NCI-H2171 treated with DMSO at 0.1 percent for 48 hours (cell line): ENCODE measurements at regions not wholly inside any gene's neighbourhood (a gene's known extent, or its start where the extent isn't known, plus 50 kb on each side); places are given as distances from the start of the nearest gene placed in this dataset.
"Not testable (repeated sequence)": the region's sequence is repeated elsewhere in the genome, so short reads cannot be mapped to it uniquely, and the experiment has no call there.

Experiments
- DNase-seq: peaks from one replicate; lab custom pipeline; 2025; lab: John Stamatoyannopoulos, UW

DNA sequence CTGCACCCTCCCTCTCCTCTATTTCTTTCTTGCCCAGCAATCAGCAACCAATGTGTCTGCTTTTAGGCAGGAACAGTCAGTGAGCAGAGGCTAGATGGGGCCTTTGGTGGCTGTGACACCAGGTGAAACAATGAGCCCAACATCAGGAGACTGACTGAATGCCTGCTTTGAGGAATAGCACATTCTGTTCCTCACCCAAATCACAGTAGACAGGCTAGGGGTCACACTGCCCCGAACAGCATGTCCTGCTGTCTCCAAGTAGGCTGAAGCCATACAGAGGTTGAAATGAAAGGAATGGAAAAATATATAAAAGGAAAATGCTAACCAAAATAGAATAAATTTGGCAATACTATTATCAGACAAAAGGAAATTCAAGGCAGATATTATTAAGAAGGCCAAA lies 122.5 kb upstream of the GDNF start:
- DNase-seq, result no peak

DNA sequence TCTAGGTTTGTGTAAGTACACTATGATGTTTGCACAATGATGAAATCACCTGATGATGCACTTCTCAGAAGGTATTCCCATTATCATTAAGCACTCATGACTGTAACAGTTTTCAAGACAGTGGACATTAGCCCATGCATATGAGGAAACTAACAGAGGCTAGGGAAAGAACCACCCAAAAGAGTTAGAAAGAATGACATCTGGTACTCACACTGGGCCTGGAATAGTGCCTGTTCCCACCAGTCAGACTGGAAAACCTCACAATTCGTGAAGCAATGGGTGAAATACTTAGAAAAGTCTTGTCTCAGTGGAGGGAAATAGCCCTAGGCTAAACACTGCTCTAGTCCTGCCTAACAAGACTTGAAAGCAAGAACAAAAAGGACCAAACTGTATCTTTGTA lies 117.4 kb upstream of the GDNF start:
- no peak for DNase-seq

DNA sequence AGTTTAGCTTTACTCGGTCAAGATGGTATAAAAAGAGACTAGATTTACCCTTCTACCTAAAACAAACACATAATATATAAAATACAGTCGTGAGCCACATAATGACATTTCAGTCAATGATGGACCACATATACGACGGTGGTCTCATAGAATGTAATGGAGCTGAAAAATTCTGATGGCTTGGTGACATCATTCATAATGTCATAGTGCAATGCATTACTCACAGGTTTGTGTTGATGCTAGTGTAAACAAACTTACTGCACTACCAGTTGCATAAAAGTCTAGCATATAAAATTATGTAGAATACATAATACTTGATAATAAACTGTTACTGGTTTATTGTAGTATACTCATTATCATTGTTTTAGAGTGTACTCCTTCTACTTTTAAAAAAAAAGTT lies 115.9 kb upstream of the GDNF start:
- no peak for DNase-seq

DNA sequence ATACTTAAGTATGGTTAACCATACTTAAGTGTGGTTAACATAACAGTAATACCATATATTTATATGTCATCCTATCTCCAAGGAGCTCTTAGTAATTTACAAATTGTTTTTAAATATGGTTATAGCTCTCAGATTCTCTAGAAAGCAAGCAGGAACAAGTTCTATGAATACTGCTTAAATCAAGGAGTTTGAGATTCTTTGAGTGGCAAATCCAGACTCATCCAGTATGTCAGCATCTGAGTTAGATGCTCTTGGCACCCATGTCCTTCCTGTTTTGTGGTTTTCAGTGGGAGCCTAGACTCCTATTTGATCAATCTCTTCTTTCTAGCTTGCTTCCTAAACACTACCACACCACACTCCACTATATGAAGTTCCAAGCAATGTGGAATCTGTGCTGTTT lies 114.7 kb upstream of the GDNF start:
- no peak for DNase-seq

DNA sequence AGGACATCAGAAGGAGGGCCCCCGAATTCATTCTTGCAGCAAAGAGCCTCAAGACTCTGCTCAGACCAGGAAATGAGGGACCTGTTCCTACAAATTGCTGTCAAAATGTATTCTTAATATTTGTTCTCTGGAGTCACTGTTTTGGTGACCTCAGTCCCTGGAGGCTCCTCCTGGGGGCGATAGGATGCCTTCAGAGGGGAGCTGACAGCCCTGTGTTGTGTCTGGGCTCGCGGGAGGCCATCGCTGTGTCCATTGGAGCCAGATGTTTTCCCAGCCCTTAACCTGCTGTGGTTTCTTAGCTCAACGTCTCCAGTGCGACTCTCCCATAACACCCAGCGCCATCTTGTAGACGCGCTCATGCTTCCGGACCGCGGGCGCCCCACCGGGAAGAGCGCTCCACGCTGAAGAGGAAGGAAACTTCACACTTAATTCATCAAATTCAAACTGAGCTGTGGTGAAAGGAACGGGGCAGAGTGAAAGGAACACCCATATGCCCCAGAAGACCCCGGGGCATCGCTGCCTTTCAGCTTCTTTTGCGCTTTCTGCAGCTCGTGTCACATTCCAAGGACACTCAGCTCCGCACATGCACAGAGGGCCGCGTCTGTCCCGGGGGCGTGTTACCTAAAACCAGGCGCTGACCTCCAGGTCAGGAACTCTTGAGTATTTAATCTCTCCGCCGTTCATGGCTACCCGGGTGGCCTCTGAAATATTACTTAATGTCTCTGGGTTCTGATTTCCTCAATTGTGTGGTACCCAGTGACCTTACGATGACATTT lies 112.3 kb upstream of the GDNF start:
- DNase-seq, result no peak

DNA sequence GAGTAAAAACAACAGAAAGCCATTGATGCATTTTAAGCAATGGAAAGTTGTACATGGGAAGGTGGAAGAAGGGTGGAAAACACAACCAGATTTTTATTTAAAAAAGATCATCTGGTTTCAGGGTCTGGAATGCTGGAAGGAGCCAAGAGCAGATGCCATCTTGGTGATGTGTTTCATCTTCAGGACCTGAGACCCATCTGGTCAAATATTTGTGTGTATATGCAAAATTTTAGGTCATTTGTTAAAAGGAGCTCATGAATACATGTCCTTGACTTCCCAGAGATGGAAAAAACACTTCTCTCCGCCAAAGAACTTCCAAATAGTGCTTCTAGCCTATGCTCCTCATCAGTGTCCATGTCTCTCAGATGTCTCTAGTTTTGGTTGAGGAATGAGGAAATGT lies 110.6 kb upstream of the GDNF start:
- no peak for DNase-seq

DNA sequence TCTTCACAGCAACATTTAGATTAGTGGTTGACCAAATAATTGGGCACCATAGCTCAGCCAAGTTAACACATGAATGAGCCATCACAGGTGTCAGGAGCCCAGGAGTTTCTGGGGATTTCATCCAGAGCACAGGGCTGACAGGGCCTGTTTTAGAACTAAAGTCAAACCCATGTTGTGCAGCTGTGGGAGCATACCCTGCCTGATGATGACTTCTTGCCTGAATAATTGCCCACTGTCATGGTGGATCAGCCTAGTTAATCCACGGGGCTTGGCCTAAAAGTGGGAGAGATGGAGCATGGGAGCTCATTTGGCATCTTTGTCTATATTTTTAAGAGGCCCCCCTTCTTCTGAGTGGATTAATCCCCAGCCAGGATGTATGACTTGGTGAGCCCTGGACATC lies 105.6 kb upstream of the GDNF start:
- no peak for DNase-seq

DNA sequence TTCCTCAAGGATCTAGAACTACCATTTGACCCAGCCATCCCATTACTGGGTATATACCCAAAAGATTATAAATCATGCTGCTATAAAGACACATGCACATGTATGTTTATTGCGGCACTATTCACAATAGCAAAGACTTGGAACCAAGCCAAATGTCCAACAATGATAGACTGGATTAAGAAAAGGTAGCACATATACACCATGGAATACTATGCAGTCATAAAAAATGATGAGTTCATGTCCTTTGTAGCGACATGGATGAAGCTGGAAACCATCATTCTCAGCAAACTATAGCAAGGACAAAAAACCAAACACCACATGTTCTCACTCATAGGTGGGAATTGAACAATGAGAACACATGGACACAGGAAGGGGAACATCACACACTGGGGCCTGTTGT lies 103.3 kb upstream of the GDNF start:
- DNase-seq, result not testable (repeated sequence)

DNA sequence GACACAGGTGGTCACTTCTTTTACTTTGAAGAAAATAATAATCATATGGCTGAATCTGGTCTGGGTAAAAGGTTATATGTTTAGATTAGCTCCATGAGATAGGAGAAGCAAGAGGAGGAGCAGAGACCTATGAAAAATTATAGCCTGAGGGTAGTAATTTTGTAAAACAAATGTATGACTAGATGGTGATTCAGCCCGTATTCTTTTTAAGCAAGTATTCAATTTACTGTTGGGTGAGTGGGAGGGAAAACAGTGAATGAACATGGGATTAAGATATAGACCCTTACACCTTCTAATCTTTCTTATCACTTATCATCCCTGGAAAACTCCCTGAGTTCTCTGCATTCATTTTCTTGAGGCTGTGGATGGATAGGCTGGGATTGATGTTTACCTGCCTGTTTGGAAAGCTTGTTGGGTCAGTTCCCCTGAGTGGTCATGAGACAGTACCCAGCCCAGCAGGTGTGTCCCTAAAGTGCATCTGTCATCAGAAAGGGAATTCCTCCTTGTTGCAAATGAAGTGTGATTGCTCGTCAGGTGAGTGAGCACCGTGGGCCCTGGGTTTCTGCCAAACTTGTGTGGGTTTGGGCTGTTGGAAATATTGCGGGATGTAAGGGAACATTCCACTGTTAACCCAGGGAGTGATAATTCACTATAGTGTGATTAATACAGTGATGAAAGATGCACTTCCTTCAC lies 101.2 kb upstream of the GDNF start:
- no peak for DNase-seq

DNA sequence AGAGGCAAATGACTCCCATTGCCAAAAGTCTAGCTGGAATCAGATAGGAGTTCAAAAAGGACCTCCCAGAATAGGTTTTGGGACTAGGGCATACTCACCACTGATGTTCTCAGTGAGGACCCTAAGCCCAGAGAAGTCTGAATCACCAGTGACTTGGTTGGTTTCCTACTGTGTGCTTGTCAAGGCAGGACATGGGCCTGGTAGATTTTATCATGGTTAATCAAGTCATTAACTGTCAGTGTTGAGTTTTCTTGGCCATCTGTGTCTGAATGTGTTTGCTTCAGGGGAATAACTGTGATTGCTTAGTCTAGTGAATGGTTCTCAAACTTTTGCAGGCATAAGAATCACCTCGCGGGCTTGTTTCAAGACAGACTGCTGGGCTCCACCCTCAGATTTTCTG lies 99.0 kb upstream of the GDNF start:
- peak; percentile 26 for DNase-seq

DNA sequence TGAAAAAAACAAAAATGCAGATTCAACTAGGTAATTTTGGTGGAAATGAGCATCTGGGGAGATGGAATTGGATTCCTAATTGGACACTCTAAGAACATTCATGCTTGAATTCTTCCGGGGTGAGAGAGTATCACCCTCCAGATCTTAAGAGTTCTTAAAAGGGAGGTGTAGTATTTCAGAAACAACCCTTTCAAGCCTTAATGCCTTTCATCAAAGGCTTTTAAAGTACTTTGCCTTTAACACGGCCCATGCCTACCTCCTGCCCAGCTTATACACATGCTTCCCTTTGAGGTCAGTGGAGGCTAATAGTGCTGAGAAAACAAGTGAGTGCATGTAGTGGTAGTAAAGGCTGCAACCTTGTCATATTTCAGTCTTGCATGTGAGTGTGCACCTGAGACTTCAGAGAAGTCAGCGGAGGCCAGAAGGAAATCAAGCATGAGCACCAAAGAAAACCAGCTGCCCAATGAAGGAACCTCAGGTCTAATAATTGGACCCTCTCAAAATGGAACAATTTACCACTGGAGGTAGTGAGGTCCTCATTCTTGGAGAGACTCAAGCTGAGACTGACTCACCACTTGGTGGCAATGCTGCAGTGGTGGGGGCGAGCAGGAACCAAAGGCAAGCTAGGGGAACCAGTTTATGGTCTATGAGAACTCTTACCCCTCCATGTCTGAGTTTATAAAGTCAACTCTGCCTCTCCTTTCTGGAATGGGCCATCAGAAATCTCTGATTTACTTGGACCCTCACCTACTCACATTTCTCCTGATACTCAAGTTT lies 98.4 kb upstream of the GDNF start:
- peak; percentile 92 for DNase-seq

DNA sequence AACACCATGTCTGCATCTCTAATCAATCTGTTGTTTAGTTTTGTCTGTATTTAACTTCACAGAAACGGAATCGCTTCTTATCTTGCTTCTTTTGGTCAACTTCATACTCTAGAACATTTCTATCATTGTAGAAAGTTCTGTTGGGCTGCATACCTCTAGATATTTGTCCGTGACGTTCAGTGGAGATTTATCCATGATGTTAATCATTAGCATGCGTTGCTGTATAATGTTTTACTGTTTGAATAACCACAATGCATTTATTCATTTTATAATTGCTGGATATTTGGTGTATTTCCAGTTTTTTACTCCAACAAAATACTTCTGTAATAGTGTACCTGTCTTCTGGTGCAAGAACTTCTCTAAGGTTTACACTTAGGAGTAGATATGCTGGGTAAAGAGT lies 96.2 kb upstream of the GDNF start:
- DNase-seq, result no peak

DNA sequence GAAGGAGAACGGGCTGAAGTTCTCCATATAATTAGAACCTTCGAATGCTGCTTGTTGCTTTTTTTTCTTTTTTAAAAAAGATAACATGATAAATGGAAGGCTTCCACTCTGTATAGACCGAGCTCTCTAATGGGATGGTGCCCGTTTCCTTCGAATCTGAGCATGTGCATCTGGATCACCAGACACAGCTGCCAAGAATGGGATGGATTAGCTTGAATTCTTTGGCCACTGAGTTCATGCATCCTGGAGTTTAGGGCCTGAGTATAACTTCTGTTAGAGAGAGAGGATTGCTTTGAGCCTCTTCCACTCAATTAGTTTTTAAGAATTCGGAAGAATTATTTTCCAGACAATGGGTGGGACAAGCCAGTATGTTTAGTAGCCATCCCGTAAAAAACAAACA lies 93.7 kb upstream of the GDNF start:
- DNase-seq, result no peak

DNA sequence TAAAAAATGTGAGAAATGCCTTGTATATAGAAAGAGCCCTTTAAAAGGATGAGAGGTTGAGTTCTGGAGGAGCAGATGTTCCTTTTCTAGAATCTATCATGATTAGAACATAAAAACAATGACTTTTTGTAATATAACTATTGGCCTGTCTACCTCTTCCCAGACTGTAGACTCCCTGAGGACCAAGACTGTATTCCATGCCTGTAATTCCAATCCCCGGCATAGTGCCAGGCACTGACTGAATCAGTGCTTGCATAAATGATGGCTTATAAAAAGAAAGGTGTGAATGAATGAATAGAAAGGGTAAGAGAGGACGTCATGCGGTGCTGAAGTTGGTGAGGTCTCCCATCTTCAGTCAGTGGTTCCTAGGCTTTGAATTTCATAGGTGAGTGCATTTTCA lies 92.6 kb upstream of the GDNF start:
- DNase-seq, result no peak

DNA sequence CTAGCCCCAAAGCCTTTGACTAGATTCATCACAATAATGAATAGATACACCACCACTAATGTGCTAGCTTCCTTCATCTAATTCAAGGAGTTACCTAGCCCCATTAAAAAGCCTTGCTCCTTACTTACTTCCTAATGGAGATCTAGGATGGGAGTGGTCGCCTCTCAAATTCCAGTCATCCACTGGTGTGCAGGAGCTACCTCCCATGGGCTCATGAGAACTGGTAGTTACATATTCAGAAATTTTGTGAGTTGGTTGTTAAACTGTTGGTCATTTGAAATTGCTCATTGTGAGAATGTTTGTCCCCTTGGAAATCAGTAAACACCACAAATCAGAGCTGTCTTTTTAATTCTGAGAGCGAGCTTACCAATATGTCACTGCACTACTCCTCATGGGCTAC lies 91.7 kb upstream of the GDNF start:
- DNase-seq, result no peak

DNA sequence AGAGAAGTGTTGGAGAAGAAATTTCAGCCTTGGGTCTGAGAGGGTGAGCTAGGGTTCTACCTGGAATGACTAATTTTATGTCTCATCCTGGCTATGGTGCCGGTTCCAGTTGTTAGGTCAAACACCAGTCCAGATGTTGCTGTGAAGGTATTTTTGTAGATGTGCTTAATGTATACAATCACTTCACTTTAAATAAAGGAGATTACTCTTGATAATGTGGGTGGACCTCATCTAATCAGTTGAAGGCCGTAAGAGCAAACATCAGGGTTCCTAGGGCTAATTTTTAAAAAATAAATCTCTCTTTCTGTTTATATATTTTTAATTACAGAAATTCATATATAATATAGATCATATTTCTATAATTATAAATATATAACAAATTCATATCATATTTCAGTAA lies 90.5 kb upstream of the GDNF start:
- no peak for DNase-seq

DNA sequence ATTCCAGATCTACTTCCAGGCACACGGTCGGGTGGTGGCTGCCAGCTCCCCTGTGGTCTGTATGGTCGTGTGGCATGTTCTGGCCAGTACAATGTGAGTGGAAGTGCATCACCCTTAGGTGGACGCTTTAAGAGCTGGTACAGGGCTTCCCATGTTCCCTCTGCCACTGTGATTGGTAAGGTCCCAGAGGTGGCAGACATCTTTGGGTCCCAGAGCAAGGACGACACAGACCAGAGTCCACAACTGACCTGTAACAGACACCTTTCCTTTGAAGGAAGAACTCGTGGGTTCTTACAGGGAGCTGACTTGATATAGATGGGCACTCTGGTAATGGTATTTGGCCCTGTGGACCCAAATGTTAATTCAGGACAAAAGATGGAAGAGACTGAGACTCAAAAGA lies 90.0 kb upstream of the GDNF start:
- no peak for DNase-seq

DNA sequence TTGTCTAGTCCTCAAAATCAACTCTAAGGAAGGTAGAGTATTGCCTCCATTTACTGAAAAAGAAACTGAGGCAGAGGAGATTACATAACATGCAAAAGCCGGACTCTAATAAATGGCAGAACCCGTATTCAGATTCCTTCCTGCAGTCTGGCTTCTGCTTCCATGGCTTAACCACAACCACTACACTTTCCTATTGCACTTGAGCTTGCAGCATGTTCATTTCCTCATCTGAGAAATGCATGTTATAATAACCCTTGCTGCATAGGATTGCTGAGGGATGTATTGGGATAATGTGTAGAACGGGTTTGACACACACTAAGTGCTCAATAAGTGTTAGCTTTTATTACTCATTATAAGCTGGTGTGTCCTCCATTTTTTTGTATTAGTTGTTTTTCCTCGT lies 87.9 kb upstream of the GDNF start:
- DNase-seq, result not testable (repeated sequence)

DNA sequence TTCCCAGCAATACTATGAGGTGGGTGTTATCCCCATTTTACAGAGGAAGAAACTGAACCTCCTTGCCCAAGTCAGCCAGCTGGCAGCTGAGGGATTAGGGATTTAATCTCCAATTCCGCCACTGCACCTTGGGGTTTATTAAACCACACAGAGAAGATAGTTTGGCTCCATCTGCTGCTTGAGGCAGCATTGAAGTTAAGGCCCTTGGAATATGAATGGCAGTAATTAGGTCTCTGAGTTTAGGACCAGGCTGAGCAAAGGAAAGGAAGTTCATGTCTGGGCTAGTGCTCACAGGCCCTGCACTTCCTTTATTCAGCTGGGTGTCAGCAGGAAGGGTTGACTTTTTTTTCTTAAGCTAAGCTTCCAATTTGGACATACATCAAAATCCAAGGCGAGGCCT lies 86.9 kb upstream of the GDNF start:
- peak; percentile 43 for DNase-seq

DNA sequence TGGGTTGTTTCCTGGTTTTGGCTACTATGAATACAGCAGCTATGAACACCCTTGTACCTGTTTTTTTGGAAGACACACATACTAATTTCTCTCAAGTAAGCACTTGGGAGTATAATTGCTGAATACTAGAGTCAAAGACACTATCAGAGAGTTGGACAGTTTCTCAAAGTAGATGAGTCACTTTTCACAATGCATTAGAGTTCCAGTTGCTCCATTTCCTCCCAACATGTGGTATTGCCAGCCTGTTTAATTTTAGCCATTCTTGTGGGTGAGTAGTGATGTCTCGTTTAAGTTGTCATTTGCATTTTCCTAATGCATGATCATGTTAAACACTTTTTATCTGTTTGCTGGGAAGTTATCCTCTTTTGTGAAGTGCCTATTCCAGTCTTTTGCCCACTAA lies 81.6 kb upstream of the GDNF start:
- DNase-seq, result no peak

DNA sequence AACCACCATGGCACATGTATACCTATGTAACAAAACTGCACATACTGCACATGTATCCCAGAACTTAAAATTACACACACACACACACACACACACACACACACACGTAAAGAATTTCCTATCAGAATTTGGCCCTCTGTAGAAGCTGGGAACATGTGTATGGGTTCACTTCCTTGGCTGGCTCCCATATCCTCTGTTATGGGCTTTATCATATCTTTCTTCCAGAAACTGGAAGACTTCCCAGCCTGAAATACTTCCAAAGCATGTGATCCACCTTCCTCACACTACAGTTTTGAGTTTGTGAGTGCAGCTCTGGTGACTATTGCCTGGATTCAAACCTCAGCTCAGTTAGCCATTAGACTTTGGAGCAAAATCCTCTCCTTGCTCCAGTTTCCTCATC lies 78.6 kb upstream of the GDNF start:
- no peak for DNase-seq

DNA sequence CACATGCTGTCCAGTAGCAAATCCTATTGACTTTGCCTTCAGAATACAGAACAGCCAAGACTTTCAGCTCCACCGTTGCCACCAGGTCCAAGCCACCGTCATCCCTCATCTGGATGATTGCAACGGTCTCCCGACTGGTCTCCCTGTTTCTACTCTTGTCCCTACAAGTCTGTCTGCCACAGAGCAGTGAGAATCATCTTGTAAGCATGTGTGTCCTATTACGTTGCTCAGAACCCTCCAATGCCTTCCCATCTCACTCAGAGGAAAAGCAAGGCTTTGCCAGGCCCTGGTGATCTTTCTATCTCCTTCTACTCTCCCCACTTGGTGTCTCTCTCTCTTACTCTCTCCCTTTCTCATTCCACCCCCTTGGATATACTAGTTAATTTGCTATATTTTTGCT lies 76.7 kb upstream of the GDNF start:
- no peak for DNase-seq

DNA sequence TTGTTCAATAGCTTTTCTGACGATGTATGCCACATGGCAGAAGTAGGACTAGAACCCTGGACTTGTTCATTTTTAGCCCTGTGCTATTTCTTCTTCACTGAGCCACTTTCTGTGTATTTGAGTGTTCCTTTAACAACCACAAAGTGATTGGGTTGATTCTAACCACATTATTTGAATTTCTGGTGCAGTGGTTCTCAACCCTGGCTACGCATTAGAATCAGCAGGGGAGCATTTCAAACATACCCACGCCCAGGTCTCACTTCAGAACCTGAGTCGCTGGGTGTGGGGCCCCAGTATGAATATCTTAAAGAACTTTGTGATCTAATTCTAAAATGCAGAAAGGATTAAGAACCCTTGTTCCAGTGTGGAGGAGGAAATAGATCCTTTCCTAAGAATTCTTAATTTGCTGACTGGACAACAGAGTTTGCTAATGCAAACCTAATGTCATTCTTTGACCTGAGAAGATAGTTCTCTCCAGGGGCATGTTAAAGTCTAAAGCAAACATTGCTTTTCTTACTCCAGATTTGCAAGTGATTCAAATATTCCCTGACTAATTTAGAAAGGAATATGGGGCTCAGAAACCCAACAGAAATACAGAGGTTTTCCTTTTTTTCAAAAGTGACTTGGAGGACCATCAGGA lies 75.4 kb upstream of the GDNF start:
- DNase-seq, result no peak
